PC-3 (cell line): ENCODE measurements at regions not wholly inside any gene's neighbourhood (a gene's known extent, or its start where the extent isn't known, plus 50 kb on each side); places are given as distances from the start of the nearest gene placed in this dataset.

Experiments used
- ATAC-seq: fragments of 200-7000 bp; cut with Tn5 transposase; 2 replicates; pipeline ENCODE4 v1.9.1; 2020; ENCODE audit warnings: mild to moderate bottlenecking, moderate library complexity
- BruUV-seq: library from RNA; stranded (reverse); fragments of 400-500 nt; replicated peaks from 2 replicates; lab custom pipeline; 2021; lab: Mats Ljungman, UMichigan
- CTCF ChIA-PET: fragments of 300-600 bp; sonication (Branson Sonifier 250); formaldehyde crosslinking; loops from one replicate; lab custom pipeline; 2022; ENCODE audit warnings: antibody characterized with exemption; lab: Charles Lee
- POLR2A ChIA-PET: fragments of 300-600 bp; sonication (Branson Sonifier 250); formaldehyde crosslinking; loops from one replicate; lab custom pipeline; 2022; ENCODE audit warnings: antibody characterized with exemption; ENCODE audit not compliant: unreplicated experiment; lab: Charles Lee
- DNase-seq: peaks from one replicate; pipeline ENCODE4 v3.0.0-alpha.2; 2015
- H2AFZ ChIP-seq: fragments of 300-600 bp; sonication (generic); 2 replicates; pipeline ENCODE4 v1.6.0; 2016; ENCODE audit warnings: antibody characterized with exemption, low read length
- H3F3A ChIP-seq: fragments of 300-600 bp; sonication (generic); one replicate; pipeline ENCODE4 v1.6.0; 2017; ENCODE audit warnings: antibody characterized with exemption, low read length, control low read depth, mild to moderate bottlenecking; ENCODE audit not compliant: unreplicated experiment
- H3K27ac ChIP-seq: fragments of 300-600 bp; sonication (generic); 2 replicates; pipeline ENCODE4 v1.5.1; 2016; ENCODE audit warnings: mild to moderate bottlenecking, low read length
- H3K27me3 ChIP-seq: fragments of 300-600 bp; sonication (generic); 2 replicates; pipeline ENCODE4 v1.6.1; 2016; ENCODE audit warnings: low read length, mixed read lengths
- H3K36me3 ChIP-seq: fragments of 300-600 bp; sonication (generic); 2 replicates; pipeline ENCODE4 v1.6.1; 2016; ENCODE audit warnings: low read depth, mixed run types, low read length, mixed read lengths
- H3K4me1 ChIP-seq: fragments of 300-600 bp; sonication (generic); 2 replicates; pipeline ENCODE4 v1.5.1; 2016; ENCODE audit warnings: low read length; ENCODE audit not compliant: insufficient read depth
- H3K4me2 ChIP-seq: fragments of 300-600 bp; sonication (generic); 2 replicates; pipeline ENCODE4 v1.6.0; 2016; ENCODE audit warnings: low read length
- H3K4me3 ChIP-seq: fragments of 300-600 bp; sonication (generic); 2 replicates; pipeline ENCODE4 v1.5.1; 2016; ENCODE audit warnings: mild to moderate bottlenecking, low read length, mixed read lengths
- H3K79me2 ChIP-seq: fragments of 300-600 bp; sonication (generic); 2 replicates; pipeline ENCODE4 v1.6.1; 2017; ENCODE audit warnings: low read length, mixed read lengths
- H3K9ac ChIP-seq: fragments of 300-600 bp; sonication (generic); 2 replicates; pipeline ENCODE4 v1.6.0; 2016; ENCODE audit warnings: mild to moderate bottlenecking, low read length
- H3K9me2 ChIP-seq: fragments of 300-600 bp; sonication (generic); replicated peaks from 2 replicates; pipeline ENCODE4 v1.6.1; 2016; ENCODE audit warnings: mixed run types, low read length, mixed read lengths
- H3K9me3 ChIP-seq: fragments of 300-600 bp; sonication (generic); 2 replicates; pipeline ENCODE4 v1.6.1; 2016; ENCODE audit warnings: low read length, mixed read lengths
- H4K20me1 ChIP-seq: fragments of 300-600 bp; sonication (generic); 2 replicates; pipeline ENCODE4 v1.6.1; 2016; ENCODE audit warnings: low read length, mixed read lengths
- EZH2 ChIP-seq: fragments of 300-600 bp; sonication (generic); IDR thresholded peaks from one replicate; pipeline ENCODE4 v1.6.1; 2017; ENCODE audit warnings: antibody characterized with exemption, mild to moderate bottlenecking, low read length; ENCODE audit not compliant: unreplicated experiment
- EZH2phosphoT487 ChIP-seq: fragments of 300-600 bp; sonication (generic); IDR thresholded peaks from 2 replicates; pipeline ENCODE4 v1.6.1; 2018; ENCODE audit warnings: mild to moderate bottlenecking, antibody characterized with exemption, low read length, borderline replicate concordance
- intact Hi-C: fragments of 100-400 bp; cut with micrococcal nuclease; formaldehyde crosslinking; loops from 2 replicates; pipeline ENCODE4 v1.9.0; 2023
- TF ChIP-seq, protein P1 (sequence below): fragments of 300-600 bp; sonication (generic); conservative IDR thresholded peaks from 2 replicates; pipeline ENCODE4 v1.5.1; 2017; ENCODE audit warnings: antibody characterized with exemption, low read depth, mild to moderate bottlenecking, low read length

DNA sequence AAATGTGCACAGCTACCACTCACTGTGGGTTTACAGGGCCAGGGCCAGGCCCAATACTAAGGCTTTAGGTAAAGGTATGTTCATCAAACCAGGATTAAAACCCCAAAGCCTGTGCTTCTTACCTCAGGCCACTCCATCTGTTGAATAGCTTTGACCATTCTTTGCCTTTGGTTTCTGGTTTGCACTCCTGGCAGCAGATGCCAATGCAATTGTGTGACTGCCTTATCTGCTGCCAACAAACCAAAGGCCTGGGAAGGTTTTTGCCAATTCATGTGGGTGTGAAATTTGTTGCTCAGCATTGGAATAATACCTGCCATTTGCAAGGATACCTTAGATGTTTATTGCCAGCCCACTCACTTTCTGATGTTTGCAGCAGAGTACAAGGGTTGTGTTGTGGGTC lies 221.6 kb downstream of the C12orf75 start:
- Histone ChIP-seq H2AFZ (no peak overlapping the region), H3K4me3 (no peak overlapping the region), H4K20me1 (no peaks in the 10 kb centered on the region), H3K27ac (no peak overlapping the region), H3K79me2 (no peaks in the 10 kb centered on the region), H3K36me3 (no peaks in the 10 kb centered on the region), H3K9me2 (no peaks in the 10 kb centered on the region), H3F3A (no peaks in the 10 kb centered on the region), H3K27me3 (no peaks in the 10 kb centered on the region), H3K4me1 (peaks cover 32% of the 10 kb centered on the region), H3K9ac (no peak overlapping the region), H3K9me3 (no peaks in the 10 kb centered on the region), H3K4me2 (no peak overlapping the region)
- ChIA-PET CTCF (no interaction called here), POLR2A (no interaction called here)
- no peak for TF ChIP-seq EZH2phosphoT487
- TF ChIP-seq EZH2 = no peak
- TF ChIP-seq, protein P1, sequence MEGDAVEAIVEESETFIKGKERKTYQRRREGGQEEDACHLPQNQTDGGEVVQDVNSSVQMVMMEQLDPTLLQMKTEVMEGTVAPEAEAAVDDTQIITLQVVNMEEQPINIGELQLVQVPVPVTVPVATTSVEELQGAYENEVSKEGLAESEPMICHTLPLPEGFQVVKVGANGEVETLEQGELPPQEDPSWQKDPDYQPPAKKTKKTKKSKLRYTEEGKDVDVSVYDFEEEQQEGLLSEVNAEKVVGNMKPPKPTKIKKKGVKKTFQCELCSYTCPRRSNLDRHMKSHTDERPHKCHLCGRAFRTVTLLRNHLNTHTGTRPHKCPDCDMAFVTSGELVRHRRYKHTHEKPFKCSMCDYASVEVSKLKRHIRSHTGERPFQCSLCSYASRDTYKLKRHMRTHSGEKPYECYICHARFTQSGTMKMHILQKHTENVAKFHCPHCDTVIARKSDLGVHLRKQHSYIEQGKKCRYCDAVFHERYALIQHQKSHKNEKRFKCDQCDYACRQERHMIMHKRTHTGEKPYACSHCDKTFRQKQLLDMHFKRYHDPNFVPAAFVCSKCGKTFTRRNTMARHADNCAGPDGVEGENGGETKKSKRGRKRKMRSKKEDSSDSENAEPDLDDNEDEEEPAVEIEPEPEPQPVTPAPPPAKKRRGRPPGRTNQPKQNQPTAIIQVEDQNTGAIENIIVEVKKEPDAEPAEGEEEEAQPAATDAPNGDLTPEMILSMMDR = no peak
- intact Hi-C loops = no loop called here
- DNase-seq = no peak
- no TSS peak for BruUV-seq
- no peak for ATAC-seq

DNA sequence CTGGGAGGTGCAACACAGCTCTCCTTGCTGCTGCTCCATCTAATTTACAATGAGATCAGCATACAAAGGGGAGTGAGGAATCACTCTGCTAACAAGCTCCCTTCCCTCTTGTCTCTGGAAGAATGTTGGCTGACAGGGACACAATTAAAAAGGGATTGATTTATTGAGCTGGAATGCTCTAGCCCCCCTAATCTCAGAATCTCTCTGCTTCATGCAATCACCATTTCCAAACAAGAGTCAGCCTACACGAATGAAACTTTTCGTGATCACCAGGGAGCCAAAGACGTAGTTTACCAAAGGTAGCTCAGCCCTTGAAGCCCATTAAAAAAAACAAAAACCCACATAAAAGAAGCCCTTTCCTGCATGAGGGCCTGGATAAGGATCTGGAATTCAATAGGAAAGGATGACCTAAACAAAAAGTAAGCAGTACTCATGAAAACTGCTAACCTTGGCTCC lies 223.8 kb downstream of the C12orf75 start:
- peak overlapping the region; percentile 29; the same call in 1 of the 2 replicates for H2AFZ ChIP-seq
- H3K27ac ChIP-seq = peak overlapping the region; percentile 82
- peak overlapping the region; percentile 44; the same call in 1 of the 2 replicates for H3K9ac ChIP-seq
- no peaks in the 10 kb centered on the region for H3F3A ChIP-seq
- H3K27me3 ChIP-seq = no peaks in the 10 kb centered on the region
- DNase-seq = peak; percentile 84
- ChIA-PET POLR2A (no interaction called here), CTCF (interaction anchor here (0.9 to 1.3 kb wide), 2 partner anchors 8 to 48 kb away, joined by 4 to 6 read pairs; no protein-coding TSS in a partner anchor)
- no peaks in the 10 kb centered on the region for H3K79me2 ChIP-seq
- no peaks in the 10 kb centered on the region for H4K20me1 ChIP-seq
- no peaks in the 10 kb centered on the region for H3K9me3 ChIP-seq
- no peak overlapping the region for H3K4me3 ChIP-seq
- no peaks in the 10 kb centered on the region for H3K36me3 ChIP-seq
- no TSS peak for BruUV-seq
- no peak for TF ChIP-seq EZH2phosphoT487
- peak; percentile 74 for ATAC-seq
- peaks cover 29% of the 10 kb centered on the region for H3K4me1 ChIP-seq
- H3K4me2 ChIP-seq = peak overlapping the region; percentile 50
- H3K9me2 ChIP-seq = no peaks in the 10 kb centered on the region
- intact Hi-C loops = no loop called here

DNA sequence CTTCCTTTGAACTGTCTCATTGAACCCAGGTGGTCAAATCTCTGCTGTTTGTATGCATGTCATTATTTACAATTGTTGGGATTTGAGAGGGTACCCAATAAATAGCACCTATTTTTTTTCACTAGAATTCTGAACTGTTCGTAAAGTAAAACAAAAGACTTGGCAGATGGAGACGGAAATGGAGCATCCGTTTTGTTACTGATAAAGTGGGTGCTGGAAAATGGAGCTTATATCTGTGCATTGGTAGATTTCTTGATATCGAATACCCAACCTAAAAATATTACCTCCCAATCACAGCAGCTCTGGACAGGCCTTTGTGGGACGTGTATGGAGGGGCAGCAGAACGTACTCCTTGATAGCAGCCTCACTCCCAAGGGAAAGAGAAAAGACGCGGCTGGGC lies 224.4 kb downstream of the C12orf75 start:
- Histone ChIP-seq H2AFZ (no peak overlapping the region), H3F3A (no peaks in the 10 kb centered on the region), H3K4me1 (peaks cover 29% of the 10 kb centered on the region), H3K4me2 (peak overlapping the region; percentile 50), H3K27me3 (no peaks in the 10 kb centered on the region), H3K9me2 (no peaks in the 10 kb centered on the region), H3K9ac (peak overlapping the region; percentile 57), H3K4me3 (no peak overlapping the region), H3K79me2 (no peaks in the 10 kb centered on the region), H4K20me1 (no peaks in the 10 kb centered on the region), H3K27ac (peak overlapping the region; percentile 87), H3K9me3 (no peaks in the 10 kb centered on the region), H3K36me3 (no peaks in the 10 kb centered on the region)
- DNase-seq (no peak), ATAC-seq (no peak)
- TF ChIP-seq EZH2 (no peak), EZH2phosphoT487 (no peak)
- TF ChIP-seq, protein P1 = no peak
- no TSS peak for BruUV-seq
- CTCF ChIA-PET = no interaction called here
- intact Hi-C loops = no loop called here
- POLR2A ChIA-PET = no interaction called here
